ENCODE measurements at regions not wholly inside any gene's neighbourhood (a gene's known extent, or its start where the extent isn't known, plus 50 kb on each side); places are given as distances from the start of the nearest gene placed in this dataset.
"Not testable (repeated sequence)": the region's sequence is repeated elsewhere in the genome, so short reads cannot be mapped to it uniquely, and the experiment has no call there.

- DNase-seq, result no peak
Observed at GRCh38 chr9:81424431-81424830, 264.9 kb downstream of the TLE1 start.

- no peak for DNase-seq
Observed at GRCh38 chr9:81423589-81424326, 265.6 kb downstream of the TLE1 start.

- not testable (repeated sequence) for DNase-seq
Observed at GRCh38 chr9:81421090-81421489, 268.3 kb downstream of the TLE1 start.

- no peak for DNase-seq
Observed at GRCh38 chr9:81420024-81420423, 269.3 kb downstream of the TLE1 start.

- DNase-seq, result no peak
Observed at GRCh38 chr9:81417941-81418340, 271.4 kb downstream of the TLE1 start.

GRCh38 chr9:81417299-81417675, 272.1 kb downstream of the TLE1 start:
- DNase-seq, result no peak

- DNase-seq, result no peak
Observed at GRCh38 chr9:81416476-81417298, 272.7 kb downstream of the TLE1 start.

- DNase-seq, result no peak
Observed at GRCh38 chr9:81414836-81415235, 274.5 kb downstream of the TLE1 start.

GRCh38 chr9:81411961-81412360, 277.4 kb downstream of the TLE1 start:
- no peak for DNase-seq

- no peak for DNase-seq
Observed at GRCh38 chr9:81410201-81410600, 279.1 kb downstream of the TLE1 start.

- no peak for DNase-seq
Observed at GRCh38 chr9:81408951-81409350, 280.4 kb downstream of the TLE1 start.

- DNase-seq, result no peak
Observed at GRCh38 chr9:81404931-81405598, 284.3 kb downstream of the TLE1 start.

GRCh38 chr9:81397481-81398381, 291.6 kb downstream of the TLE1 start:
- no peak for DNase-seq

GRCh38 chr9:81396528-81396927, 292.8 kb downstream of the TLE1 start:
- no peak for DNase-seq

- DNase-seq, result no peak
Observed at GRCh38 chr9:81395676-81396054, 293.7 kb downstream of the TLE1 start.

GRCh38 chr9:81394881-81395675, 294.3 kb downstream of the TLE1 start:
- DNase-seq, result no peak

GRCh38 chr9:81393985-81394811, 295.1 kb downstream of the TLE1 start:
- DNase-seq, result no peak

GRCh38 chr9:81391457-81391825, 297.9 kb downstream of the TLE1 start:
- no peak for DNase-seq

GRCh38 chr9:81390792-81391456, 298.4 kb downstream of the TLE1 start:
- no peak for DNase-seq

- DNase-seq, result no peak
Observed at GRCh38 chr9:81389569-81389993, 299.8 kb downstream of the TLE1 start.

Measured in NCI-H2081 treated with DMSO at 0.1 percent for 48 hours (cell line).